Astrocyte of the spinal cord (primary cell): ENCODE measurements at regions not wholly inside any gene's neighbourhood (a gene's known extent, or its start where the extent isn't known, plus 50 kb on each side); places are given as distances from the start of the nearest gene placed in this dataset.

Source experiments
- DNase-seq: peaks from one replicate; pipeline ENCODE4 v3.0.0; 2011; ENCODE audit warnings: low read depth, low spot score
- H3K4me3 ChIP-seq: 2 replicates; pipeline ENCODE4 v1.5.1; 2011; ENCODE audit warnings: low read depth, mild to moderate bottlenecking, low read length, moderate library complexity
- in situ Hi-C: cut with HindIII; loops from 2 replicates; pipeline ENCODE4 v1.10.0; 2017; ENCODE audit warnings: low sequenced_read_pairs
- TF ChIP-seq, protein P1 (sequence below): IDR thresholded peaks from 2 replicates; pipeline ENCODE4 v1.5.1; 2012; ENCODE audit warnings: low read depth, mild to moderate bottlenecking, low read length, inconsistent platforms

GRCh38 chr15:57767481-57767880 is 61.0 kb downstream of the POLR2M start:
- TF ChIP-seq, protein P1, sequence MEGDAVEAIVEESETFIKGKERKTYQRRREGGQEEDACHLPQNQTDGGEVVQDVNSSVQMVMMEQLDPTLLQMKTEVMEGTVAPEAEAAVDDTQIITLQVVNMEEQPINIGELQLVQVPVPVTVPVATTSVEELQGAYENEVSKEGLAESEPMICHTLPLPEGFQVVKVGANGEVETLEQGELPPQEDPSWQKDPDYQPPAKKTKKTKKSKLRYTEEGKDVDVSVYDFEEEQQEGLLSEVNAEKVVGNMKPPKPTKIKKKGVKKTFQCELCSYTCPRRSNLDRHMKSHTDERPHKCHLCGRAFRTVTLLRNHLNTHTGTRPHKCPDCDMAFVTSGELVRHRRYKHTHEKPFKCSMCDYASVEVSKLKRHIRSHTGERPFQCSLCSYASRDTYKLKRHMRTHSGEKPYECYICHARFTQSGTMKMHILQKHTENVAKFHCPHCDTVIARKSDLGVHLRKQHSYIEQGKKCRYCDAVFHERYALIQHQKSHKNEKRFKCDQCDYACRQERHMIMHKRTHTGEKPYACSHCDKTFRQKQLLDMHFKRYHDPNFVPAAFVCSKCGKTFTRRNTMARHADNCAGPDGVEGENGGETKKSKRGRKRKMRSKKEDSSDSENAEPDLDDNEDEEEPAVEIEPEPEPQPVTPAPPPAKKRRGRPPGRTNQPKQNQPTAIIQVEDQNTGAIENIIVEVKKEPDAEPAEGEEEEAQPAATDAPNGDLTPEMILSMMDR = no peak
- no peak for DNase-seq
- in situ Hi-C loops = no loop called here
- no peak overlapping the region for H3K4me3 ChIP-seq

DNA sequence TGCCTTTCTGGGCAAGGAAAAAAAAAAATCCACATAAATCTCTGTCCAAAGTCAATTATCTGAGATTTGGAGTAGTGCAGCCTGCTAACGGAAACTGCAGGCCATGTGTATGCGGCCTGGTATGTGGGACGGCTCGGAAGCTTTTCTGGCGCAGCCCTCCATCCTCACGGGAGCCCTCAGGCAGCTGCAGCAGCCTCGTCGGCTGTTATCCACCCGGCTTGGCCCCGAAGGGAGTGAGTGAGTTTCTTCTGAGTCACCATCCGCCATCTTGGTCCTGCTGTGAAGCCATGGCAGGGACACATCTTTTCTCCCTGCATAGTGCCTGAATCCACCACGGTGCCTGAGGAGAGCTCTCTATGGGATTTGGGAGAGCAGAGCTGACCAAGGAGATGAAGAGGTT is 62.8 kb downstream of the POLR2M start:
- no peak overlapping the region for H3K4me3 ChIP-seq
- TF ChIP-seq, protein P1 = no peak
- peak; percentile 43 for DNase-seq
- in situ Hi-C loops = no loop called here

DNA sequence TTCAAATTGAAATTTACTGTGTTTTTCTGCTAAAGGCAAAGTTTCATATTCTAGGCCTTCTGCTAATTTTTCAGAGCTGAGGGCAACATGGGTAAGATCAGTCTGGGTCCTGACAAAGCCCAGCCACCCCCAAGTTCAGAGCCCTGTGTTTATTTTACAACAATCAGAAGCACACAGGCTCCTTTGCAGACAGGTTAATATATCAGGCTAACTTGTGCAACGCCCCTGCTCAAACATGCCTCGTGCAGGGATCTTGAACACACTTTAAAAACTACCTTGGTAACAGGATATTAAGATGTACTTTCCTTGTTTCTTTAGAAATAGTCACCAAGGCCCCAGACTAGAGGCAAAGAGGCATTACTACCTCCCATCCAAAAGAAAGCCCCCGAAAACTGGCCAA is 64.0 kb downstream of the POLR2M start:
- no peak overlapping the region for H3K4me3 ChIP-seq
- in situ Hi-C loops = no loop called here
- TF ChIP-seq, protein P1 = no peak
- DNase-seq = no peak

DNA sequence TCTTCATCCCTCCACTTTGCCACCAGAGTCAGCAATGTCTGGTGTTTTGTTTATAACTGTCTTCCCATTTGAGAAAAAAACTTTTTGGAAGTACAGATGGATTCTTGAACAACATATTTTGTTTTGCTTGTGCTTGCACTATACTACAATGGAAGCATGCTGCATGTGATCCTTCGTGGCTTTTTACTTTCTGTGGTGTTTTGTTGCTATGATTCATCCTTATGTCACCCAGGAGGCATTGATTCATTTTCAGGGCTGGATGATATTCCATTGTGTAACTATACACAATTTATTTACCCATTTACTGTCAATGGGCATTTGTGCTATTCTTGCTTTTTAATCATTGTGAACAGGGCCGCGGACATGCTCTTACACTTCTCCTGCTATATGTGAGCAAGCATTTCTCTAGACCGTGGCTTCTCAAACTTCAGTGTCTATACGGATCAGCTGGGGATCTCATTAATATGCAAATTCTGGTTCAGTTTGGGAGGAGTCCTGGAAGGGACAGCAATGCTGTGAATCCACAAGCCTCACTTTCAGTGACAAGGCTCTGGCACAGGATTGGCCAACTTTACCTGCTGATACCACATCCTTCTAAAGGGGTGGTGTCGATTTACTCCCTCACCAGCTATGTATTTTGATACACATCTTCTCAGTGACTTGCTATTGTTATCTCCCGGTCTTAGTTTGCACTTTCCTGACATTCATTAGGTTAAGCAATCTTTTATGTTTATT is 65.9 kb downstream of the POLR2M start:
- in situ Hi-C loops = no loop called here
- TF ChIP-seq, protein P1 = no peak
- DNase-seq = peak; percentile 12
- H3K4me3 ChIP-seq = no peak overlapping the region

- no peak overlapping the region for H3K4me3 ChIP-seq
- in situ Hi-C loops = no loop called here
- no peak for DNase-seq
- TF ChIP-seq, protein P1 = no peak
These were observed 66.5 kb downstream of the POLR2M start for GRCh38 chr15:57773051-57773450.

DNA sequence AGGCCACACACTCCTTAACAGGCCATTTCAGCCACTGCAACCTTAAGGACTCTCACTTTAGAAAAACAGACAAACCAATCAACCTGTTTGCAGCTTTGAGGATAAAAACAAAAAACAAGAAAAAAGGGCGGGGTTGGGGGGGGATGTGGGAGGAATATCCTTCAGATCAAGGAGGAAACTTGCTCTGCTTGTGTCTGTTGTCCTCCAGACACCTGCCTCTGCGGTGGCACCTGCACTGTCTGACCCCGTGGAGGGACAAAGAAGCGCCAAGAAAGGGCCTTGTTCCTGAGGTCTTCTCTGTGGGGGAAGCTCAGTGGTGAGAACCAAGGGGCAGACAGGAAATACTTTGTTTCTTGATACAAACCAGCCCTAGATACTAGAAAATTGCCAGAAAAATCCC is 70.5 kb downstream of the POLR2M start:
- DNase-seq = no peak
- TF ChIP-seq, protein P1 = no peak
- in situ Hi-C loops = no loop called here
- H3K4me3 ChIP-seq = no peak overlapping the region
